ENCODE measurements at regions not wholly inside any gene's neighbourhood (a gene's known extent, or its start where the extent isn't known, plus 50 kb on each side); places are given as distances from the start of the nearest gene placed in this dataset.

DNA sequence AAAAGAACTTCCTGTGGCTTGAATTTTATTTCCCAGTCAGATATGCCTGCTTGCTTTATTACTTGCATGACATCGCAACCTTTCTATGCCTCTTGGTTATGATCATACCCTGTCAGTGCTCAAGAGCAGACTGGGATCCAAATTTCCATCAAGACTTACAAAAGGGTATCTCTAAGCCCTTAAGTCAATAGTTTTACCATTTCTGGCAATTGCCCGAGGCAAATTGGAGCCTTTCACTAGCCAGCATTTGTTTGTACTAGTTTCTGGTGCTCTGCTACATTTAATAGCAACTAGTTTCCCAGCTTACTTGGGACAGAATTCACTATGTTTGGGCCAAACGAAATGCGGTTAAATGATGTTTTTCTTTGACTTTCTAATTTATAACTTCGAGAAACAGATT, 73.2 kb upstream of the ITM2A start:
- no peak for TF ChIP-seq POLR2A (IDR thresholded peaks at IDR 0.05)
- TF ChIP-seq, protein P1, sequence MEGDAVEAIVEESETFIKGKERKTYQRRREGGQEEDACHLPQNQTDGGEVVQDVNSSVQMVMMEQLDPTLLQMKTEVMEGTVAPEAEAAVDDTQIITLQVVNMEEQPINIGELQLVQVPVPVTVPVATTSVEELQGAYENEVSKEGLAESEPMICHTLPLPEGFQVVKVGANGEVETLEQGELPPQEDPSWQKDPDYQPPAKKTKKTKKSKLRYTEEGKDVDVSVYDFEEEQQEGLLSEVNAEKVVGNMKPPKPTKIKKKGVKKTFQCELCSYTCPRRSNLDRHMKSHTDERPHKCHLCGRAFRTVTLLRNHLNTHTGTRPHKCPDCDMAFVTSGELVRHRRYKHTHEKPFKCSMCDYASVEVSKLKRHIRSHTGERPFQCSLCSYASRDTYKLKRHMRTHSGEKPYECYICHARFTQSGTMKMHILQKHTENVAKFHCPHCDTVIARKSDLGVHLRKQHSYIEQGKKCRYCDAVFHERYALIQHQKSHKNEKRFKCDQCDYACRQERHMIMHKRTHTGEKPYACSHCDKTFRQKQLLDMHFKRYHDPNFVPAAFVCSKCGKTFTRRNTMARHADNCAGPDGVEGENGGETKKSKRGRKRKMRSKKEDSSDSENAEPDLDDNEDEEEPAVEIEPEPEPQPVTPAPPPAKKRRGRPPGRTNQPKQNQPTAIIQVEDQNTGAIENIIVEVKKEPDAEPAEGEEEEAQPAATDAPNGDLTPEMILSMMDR (IDR thresholded peaks at IDR 0.05): no peak

Measured in right lobe of liver (tissue), 4 donors.